Dermis microvascular lymphatic vessel endothelial cell (primary cell): ENCODE measurements at regions not wholly inside any gene's neighbourhood (a gene's known extent, or its start where the extent isn't known, plus 50 kb on each side); places are given as distances from the start of the nearest gene placed in this dataset.
"Not testable (repeated sequence)": the region's sequence is repeated elsewhere in the genome, so short reads cannot be mapped to it uniquely, and the experiment has no call there.

Experiments
- DNase-seq, 2 donors: peaks; one replicate each; pipeline versions ENCODE4 v3.0.0 to v3.0.0-alpha.2; 2010; ENCODE audit warnings: low read depth in 2 of 2

GRCh38 chr6:22189946-22190345, 106.9 kb downstream of the PRL start:
- DNase-seq: peak; percentile 34 to 48

- DNase-seq: no peak
Measured at GRCh38 chr6:22194188-22194921, 102.5 kb downstream of the PRL start.

DNA sequence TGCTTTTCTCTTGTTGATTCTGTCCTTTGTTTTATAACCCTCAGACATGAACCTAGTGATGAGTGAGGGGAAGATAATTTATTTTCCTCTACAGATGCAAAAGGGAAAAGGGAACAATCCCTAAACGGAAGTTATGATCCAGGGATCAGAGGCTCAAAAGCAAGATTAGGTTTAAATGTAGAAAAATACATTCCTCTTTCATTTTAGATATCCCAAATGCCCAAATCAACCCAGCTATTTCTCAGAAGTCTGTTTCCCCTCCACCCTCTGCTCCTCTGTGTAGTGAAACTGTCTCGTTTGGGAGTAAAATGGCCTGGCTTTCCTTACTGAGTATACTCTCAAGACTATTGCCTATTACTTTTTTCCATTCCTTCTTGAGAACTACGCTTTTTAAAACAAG, 97.1 kb downstream of the PRL start:
- peak in 1 of 2 donors; percentile 7 for DNase-seq

GRCh38 chr6:22204153-22204552, 92.7 kb downstream of the PRL start:
- DNase-seq: no peak

- DNase-seq: peak; percentile 47 to 61
Measured at GRCh38 chr6:22205266-22205665, 91.6 kb downstream of the PRL start.

GRCh38 chr6:22206106-22206505, 90.7 kb downstream of the PRL start:
- DNase-seq: no peak

DNA sequence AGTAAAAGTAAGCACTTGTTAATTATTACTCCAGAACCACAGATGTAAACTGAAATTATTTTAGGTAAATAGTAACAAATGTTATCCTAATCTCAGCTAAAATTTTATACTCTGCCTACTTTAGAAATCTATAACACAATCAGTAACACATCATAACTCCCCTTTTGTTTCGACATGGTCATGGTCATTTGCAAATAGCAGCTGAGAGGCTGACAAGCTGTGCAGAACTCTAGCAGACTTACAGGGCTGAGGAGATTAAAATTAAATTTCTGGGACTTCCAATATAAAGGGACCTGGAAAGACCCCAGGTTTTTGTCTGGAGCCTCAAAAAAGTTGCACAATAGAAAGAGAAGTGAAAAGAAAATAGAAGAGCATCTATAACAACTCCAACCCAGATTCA, 88.8 kb downstream of the PRL start:
- DNase-seq: no peak

DNA sequence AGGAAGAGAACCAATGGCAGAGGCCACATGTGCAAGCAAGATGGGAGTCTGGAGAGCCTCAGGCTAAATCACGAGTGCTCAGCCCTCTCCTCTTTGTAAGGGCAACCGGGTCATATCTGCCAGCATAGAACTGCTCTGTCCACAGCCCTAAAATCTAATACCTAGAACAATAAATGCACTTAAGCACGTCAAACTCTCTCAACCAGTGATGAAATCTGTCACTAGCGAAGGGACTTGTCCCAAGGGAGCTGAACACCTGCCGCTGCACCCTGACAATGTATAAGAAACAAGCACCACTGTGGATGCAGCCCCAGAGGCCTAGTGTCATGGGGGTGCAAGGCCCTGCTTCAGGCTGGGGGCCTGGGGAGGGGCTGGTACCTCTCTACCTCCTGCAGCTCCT, 82.5 kb downstream of the PRL start:
- DNase-seq: no peak

- DNase-seq: not testable (repeated sequence)
Measured at GRCh38 chr6:22215474-22215873, 81.4 kb downstream of the PRL start.

- no peak for DNase-seq
Measured at GRCh38 chr6:22218410-22218809, 78.4 kb downstream of the PRL start.

- no peak for DNase-seq
Measured at GRCh38 chr6:22219925-22220324, 76.9 kb downstream of the PRL start.

DNA sequence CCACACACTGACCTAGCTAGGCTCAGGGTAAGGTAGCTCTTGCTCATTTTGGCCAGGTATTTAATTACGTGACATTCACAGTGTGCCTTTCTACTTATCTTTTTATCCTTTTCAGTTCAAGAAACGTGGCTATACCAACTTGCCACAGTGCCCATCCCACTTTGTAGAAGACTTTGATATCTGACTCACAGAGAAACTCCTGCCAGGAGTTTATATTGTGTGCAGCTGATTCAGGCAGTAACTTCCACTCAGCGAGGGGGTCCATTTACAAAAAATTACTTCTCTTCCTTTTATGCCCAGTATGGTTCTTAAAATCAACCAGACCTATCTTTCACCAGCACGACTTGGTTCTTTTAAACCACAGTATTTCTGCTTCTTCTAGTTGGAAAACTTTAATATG, 75.6 kb downstream of the PRL start:
- no peak for DNase-seq

DNA sequence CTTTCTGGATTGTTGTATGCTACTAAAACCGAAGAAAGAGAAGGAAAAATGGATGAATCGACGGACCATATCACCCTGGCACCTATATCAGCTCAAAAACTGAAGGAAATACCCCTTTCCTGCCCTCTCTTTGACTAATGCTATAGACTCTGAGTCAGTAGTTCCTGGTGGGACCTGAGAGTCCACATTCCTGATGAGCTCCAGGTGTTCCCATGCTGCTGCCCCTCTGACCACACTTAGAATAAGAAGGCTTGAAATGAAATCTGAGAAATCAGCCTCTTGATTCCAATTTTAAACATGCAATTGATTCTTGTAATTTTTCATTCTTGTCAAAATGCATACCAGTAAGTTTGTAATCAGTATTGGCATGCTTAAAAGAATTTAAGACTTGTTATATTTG, 75.2 kb downstream of the PRL start:
- no peak for DNase-seq

GRCh38 chr6:22222469-22222868, 74.4 kb downstream of the PRL start:
- no peak for DNase-seq

- peak; percentile 72 to 88 for DNase-seq
Measured at GRCh38 chr6:22227824-22228610, 68.8 kb downstream of the PRL start.

DNA sequence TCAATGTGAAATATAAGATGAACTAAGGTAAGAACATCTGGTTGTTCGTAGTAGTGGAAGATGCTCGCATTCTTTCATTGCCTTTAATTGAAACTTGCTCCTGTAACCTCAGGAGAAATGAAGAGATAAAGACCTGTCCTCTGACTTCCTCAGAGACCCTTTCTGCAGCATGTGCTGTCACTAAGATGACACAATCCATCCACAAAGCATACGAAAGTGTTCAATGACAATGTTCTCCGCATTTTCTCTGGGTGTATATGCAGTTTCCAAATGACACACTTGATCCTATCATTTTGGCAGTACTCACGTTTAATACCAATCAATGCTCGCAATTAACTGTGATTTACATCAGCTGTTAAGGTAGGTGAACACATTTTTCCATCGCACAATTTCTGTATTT, 65.8 kb downstream of the PRL start:
- no peak for DNase-seq

DNA sequence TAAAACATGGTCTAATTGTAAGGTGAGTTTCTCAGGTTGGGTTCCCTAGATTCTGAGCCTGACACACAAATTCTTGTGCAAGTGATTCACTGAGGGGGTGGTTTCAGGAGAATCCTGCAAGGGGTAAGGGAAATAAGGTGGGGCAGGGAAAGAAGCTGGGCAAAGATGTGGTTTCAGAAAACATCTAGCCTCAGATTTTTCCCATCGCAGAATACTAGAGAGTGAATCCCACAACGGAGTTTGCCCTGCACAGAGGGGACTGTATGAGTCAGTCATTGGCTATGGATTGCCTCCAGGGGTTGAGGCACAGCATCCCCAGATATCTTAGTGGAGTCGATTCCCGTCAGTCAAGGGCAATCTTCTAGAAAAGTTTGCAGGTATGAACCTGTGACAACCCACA, 65.2 kb downstream of the PRL start:
- no peak for DNase-seq

DNA sequence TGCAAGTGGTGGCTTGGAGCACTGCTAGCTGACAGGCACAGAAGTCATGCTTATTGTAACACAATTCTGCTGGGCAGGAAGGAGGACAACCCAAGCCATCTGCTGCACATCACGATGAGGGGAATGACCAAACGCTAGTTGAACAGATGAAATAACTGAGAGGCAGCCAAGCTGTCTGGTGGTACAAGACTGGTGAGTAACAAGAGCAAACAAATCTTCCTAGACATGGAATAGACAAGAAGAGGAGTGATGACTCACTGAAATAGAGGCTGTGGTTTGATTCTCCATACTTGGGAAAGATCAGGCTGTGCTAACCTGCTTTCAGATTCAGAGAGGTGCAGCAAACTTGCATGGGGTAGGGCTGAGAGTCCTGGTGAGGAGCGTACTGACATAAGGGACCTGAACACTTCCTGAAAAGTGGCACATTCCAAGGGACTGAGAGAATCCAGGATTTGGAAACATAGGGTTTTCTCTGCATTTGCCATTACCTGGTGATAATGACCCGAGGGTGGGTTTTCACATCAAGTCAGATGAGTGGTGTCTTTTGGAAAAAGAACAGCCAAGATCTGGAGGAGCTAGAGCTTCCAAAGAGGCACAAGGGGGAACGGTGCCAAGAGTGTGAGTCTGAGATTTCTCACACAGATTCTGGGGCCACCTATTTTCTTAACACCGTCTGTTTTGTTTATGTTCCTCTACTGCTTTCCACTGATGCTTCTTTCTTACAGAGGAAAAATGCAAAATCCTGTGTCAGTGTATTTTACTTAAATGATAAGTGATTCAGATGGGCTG, 60.0 kb downstream of the PRL start:
- no peak for DNase-seq
